GM18951 (cell line): ENCODE measurements at regions not wholly inside any gene's neighbourhood (a gene's known extent, or its start where the extent isn't known, plus 50 kb on each side); places are given as distances from the start of the nearest gene placed in this dataset.
"Not testable (repeated sequence)": the region's sequence is repeated elsewhere in the genome, so short reads cannot be mapped to it uniquely, and the experiment has no call there.

ENCODE experiments used
- POLR2A ChIP-seq: IDR thresholded peaks from 4 replicates; pipeline ENCODE4 v1.6.1; 2011; ENCODE audit warnings: mild to moderate bottlenecking; ENCODE audit not compliant: insufficient read length, insufficient read depth; ENCODE audit errors: extremely low read depth
- in situ Hi-C: fragments of 300-500 bp; cut with MboI; formaldehyde crosslinking; loops from one replicate; pipeline ENCODE4 v1.12.0; 2022; ENCODE audit warnings: low sequenced_read_pairs, mixed read lengths, inconsistent platforms; ENCODE audit not compliant: unreplicated experiment

- in situ Hi-C loops, result no loop called here
- TF ChIP-seq POLR2A, result no peak
Observed at GRCh38 chr5:136506131-136506530, 140.8 kb upstream of the TRPC7 start.

- in situ Hi-C loops, result no loop called here
- no peak for TF ChIP-seq POLR2A
Observed at GRCh38 chr5:136501133-136501532, 135.8 kb upstream of the TRPC7 start.

- in situ Hi-C loops, result no loop called here
- no peak for TF ChIP-seq POLR2A
Observed at GRCh38 chr5:136492587-136492986, 127.2 kb upstream of the TRPC7 start.

GRCh38 chr5:136491806-136492205 is 126.5 kb upstream of the TRPC7 start:
- in situ Hi-C loops, result no loop called here
- no peak for TF ChIP-seq POLR2A

GRCh38 chr5:136484808-136485325 is 119.5 kb upstream of the TRPC7 start:
- in situ Hi-C loops, result no loop called here
- no peak for TF ChIP-seq POLR2A

- TF ChIP-seq POLR2A, result no peak
- in situ Hi-C loops, result no loop called here
Observed at GRCh38 chr5:136482206-136482605, 116.9 kb upstream of the TRPC7 start.

- in situ Hi-C loops, result no loop called here
- TF ChIP-seq POLR2A, result no peak
Observed at GRCh38 chr5:136474466-136474865, 109.1 kb upstream of the TRPC7 start.

GRCh38 chr5:136467632-136468031 is 102.3 kb upstream of the TRPC7 start:
- in situ Hi-C loops, result no loop called here
- no peak for TF ChIP-seq POLR2A

GRCh38 chr5:136466041-136466415 is 100.7 kb upstream of the TRPC7 start:
- no peak for TF ChIP-seq POLR2A
- in situ Hi-C loops, result no loop called here

GRCh38 chr5:136458481-136458880 is 93.1 kb upstream of the TRPC7 start:
- TF ChIP-seq POLR2A, result no peak
- in situ Hi-C loops, result no loop called here

GRCh38 chr5:136457390-136458013 is 92.2 kb upstream of the TRPC7 start:
- TF ChIP-seq POLR2A, result no peak
- in situ Hi-C loops, result no loop called here

- TF ChIP-seq POLR2A, result no peak
- in situ Hi-C loops, result no loop called here
Observed at GRCh38 chr5:136455409-136455808, 90.1 kb upstream of the TRPC7 start.

- in situ Hi-C loops, result no loop called here
- no peak for TF ChIP-seq POLR2A
Observed at GRCh38 chr5:136453986-136454758, 88.8 kb upstream of the TRPC7 start.

- in situ Hi-C loops, result no loop called here
- TF ChIP-seq POLR2A, result no peak
Observed at GRCh38 chr5:136453199-136453598, 87.9 kb upstream of the TRPC7 start.

GRCh38 chr5:136447576-136447975 is 82.2 kb upstream of the TRPC7 start:
- in situ Hi-C loops, result not testable (repeated sequence)

- TF ChIP-seq POLR2A, result no peak
- in situ Hi-C loops, result no loop called here
Observed at GRCh38 chr5:136446565-136446964, 81.2 kb upstream of the TRPC7 start.

- in situ Hi-C loops, result not testable (repeated sequence)
Observed at GRCh38 chr5:136444099-136444498, 78.8 kb upstream of the TRPC7 start.
